ENCODE measurements at regions not wholly inside any gene's neighbourhood (a gene's known extent, or its start where the extent isn't known, plus 50 kb on each side); places are given as distances from the start of the nearest gene placed in this dataset.

DNA sequence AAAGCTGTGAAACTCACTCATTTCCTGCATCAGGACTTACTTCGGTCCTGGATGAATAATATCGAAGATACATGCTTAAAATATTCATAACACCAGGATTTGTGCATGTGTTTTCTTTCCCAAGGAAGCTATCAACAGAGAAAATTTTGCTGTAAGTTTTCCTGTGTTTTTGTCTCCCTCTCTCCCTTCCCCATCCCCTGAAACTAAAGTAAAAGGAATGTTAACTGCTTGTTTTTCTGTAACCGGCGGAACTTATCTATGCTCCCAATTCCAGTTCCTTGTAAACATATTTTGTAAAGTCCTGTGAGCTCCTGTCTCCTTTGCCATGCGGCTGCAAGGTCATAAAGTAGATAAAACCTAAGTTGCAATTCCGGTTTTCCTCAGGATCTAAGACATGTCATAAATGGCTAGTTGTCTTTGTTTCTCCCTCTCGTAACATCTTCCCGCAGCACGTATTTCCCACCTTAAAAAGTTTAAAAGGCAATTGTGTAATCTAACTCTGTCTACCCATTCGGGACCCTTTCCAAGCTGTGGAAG is 79.0 kb upstream of the POM121L12 start:
- TF ChIP-seq, protein P1, sequence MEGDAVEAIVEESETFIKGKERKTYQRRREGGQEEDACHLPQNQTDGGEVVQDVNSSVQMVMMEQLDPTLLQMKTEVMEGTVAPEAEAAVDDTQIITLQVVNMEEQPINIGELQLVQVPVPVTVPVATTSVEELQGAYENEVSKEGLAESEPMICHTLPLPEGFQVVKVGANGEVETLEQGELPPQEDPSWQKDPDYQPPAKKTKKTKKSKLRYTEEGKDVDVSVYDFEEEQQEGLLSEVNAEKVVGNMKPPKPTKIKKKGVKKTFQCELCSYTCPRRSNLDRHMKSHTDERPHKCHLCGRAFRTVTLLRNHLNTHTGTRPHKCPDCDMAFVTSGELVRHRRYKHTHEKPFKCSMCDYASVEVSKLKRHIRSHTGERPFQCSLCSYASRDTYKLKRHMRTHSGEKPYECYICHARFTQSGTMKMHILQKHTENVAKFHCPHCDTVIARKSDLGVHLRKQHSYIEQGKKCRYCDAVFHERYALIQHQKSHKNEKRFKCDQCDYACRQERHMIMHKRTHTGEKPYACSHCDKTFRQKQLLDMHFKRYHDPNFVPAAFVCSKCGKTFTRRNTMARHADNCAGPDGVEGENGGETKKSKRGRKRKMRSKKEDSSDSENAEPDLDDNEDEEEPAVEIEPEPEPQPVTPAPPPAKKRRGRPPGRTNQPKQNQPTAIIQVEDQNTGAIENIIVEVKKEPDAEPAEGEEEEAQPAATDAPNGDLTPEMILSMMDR (IDR thresholded peaks at IDR 0.05; ENCODE audit: low read depth, low read length) = no peak
- no peak overlapping the region for H3K4me3 ChIP-seq (ENCODE audit: low read depth, low read length)

DNA sequence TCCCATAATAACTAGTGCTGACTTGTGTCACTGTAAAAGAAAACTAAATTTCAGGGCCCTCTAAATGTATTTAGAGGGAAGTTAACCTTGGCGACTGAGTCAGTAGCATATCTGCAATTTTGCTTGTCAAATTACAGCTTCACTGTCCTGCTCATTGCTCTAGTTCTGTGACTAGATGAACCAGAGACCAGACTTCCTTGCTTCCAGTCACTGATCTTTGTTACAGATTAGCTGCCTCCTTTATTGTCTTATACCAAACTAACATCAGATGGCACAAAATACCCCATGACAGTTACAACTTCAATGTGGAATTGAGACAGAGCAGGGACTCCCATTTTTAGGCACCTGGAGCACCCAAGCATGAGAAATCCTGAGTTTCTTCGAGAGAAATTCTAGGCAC is 79.9 kb upstream of the POM121L12 start:
- H3K4me3 ChIP-seq (ENCODE audit: low read depth, low read length) = no peak overlapping the region
- TF ChIP-seq, protein P1 (IDR thresholded peaks at IDR 0.05; ENCODE audit: low read depth, low read length) = no peak

DNA sequence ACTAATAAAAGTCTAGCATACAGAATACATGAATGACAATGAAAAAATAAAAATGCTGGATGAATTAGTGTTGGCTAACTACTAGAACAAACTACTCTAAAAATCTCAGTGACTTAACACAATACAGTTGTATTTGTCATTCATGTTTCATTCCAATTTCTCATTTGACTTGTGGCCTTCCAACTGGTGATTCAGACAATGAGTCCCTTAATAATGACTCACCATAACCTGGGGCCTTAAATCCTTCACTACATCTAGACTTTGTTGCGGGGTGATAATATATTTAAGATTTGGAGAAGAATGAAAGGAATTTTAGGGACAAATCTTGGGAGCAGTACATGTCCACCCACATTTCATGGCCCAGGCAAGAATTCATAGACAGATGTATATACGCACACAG is 90.5 kb upstream of the POM121L12 start:
- TF ChIP-seq, protein P1 (IDR thresholded peaks at IDR 0.05; ENCODE audit: low read depth, low read length) = no peak
- H3K4me3 ChIP-seq (ENCODE audit: low read depth, low read length) = no peak overlapping the region

DNA sequence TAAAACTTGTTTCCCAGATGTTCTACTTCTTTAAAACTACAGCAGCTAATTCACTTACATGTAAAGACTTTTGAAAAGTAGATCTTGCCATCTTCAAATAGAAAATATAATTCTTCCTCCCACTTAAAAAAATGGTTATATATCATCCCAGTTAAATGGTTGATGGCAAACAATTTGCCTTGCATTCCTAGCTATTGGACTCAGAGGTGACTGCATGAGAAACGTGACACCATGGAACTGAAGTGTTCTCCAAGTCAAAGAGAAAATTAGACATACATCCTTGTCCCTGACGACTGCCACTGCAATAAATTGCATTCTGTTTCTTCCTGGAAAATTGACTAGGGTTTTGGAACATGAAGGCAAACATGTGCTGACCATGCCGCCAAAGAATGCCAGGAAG is 95.0 kb upstream of the POM121L12 start:
- no peak overlapping the region for H3K4me3 ChIP-seq (ENCODE audit: low read depth, low read length)
- TF ChIP-seq, protein P1 (IDR thresholded peaks at IDR 0.05; ENCODE audit: low read depth, low read length) = no peak

DNA sequence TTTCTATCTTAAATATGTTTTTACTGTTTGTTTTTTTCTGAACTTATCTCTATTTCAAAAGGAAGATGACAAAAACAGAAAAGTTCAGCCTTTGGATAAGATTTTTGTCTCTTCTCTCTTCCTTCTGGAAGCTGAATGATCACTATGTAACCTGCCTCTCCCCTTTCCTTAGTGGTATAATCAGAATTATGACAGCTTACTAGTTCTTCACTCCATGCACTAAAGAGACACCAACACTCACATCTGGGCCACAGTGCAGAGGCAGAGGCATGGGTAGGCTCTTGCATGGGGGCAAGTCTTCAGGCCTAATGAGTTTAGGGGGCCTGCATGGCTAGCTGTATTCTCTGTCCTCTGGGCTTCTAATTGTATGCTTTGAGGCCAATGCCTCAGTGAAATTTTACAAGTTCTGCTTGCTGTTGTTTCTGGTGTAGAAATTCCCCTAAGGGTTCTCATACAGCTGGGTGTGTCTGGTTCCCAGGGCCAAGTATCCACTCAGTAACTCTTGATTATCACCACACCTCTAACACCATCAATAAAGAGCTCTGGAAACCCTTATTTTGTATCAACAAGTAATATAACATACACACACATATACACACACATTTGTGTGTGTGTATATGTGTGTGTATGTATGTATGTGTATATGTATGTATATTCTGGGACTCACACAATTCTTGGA is 96.8 kb upstream of the POM121L12 start:
- TF ChIP-seq, protein P1 (IDR thresholded peaks at IDR 0.05; ENCODE audit: low read depth, low read length) = no peak
- no peak overlapping the region for H3K4me3 ChIP-seq (ENCODE audit: low read depth, low read length)

DNA sequence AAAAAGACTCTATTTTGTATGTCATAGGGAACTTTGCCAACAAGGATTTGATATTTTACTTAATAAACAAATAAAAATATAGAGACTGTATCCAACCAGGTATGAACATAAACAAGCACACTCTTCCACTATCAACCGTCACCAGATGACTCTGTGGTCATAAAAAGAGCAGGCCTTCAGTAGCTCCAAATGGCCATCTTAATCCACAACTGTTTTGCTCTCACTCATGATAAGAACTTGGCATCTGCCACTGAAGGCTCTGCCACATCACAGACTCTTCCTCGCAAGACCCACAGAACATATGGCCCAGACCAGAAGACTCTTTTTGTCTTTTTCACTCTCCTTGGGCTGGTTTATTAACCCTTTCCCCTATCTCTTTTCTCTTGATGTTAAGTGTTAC is 98.7 kb upstream of the POM121L12 start:
- TF ChIP-seq, protein P1 (IDR thresholded peaks at IDR 0.05; ENCODE audit: low read depth, low read length) = no peak
- no peak overlapping the region for H3K4me3 ChIP-seq (ENCODE audit: low read depth, low read length)

DNA sequence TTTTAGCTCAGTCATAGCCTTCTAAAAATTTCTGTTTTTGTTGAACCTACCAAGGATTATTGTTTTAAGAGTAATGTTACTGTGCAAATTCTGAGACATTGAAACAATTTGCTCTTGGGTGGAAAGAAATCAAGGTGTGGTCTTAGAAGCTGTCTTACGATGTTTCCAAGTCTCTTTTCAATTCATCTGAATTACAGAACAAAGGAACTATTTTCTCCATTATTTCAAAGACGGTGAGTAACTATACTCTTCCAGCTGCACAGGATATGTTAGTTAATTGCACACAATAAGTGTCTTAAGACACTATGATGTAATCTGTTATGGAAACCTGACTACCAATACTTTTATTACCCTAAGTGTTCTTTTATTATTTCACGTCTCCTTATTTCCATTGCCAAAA is 106.8 kb upstream of the POM121L12 start:
- TF ChIP-seq, protein P1 (IDR thresholded peaks at IDR 0.05; ENCODE audit: low read depth, low read length) = no peak

More for the DNA sequence above, 106.8 kb upstream of the POM121L12 start:
- no peak overlapping the region for H3K4me3 ChIP-seq (ENCODE audit: low read depth, low read length)
